Esophagus squamous epithelium (tissue), 5 donors: ENCODE measurements at regions not wholly inside any gene's neighbourhood (a gene's known extent, or its start where the extent isn't known, plus 50 kb on each side); places are given as distances from the start of the nearest gene placed in this dataset.

Experiments used
- DNase-seq: peaks from one replicate; lab custom pipeline; 2025; lab: John Stamatoyannopoulos, UW
- H3K27ac ChIP-seq, 4 donors: fragments of 200-600 bp; sonication (generic); one replicate each; pipeline ENCODE4 v1.5.1; 2016 to 2019; ENCODE audit warnings: mild to moderate bottlenecking in 1 of 4
- H3K27me3 ChIP-seq, 4 donors: fragments of 200-600 bp; sonication (generic); 1 replicate in 3 of 4; 2 replicates in 1 of 4; pipeline versions ENCODE4 v1.5.1 to v1.6.0; 2017 to 2021; ENCODE audit warnings: antibody characterized with exemption in 1 of 4
- H3K36me3 ChIP-seq, 3 donors: fragments of 200-600 bp; sonication (generic); one replicate each; pipeline ENCODE4 v1.5.1; 2016 to 2019
- H3K4me1 ChIP-seq, 3 donors: fragments of 200-600 bp; sonication (generic); one replicate each; pipeline ENCODE4 v1.5.1; 2017 to 2019
- H3K4me3 ChIP-seq, 4 donors: fragments of 200-600 bp; sonication (generic); 1 replicate in 3 of 4; 2 replicates in 1 of 4; pipeline ENCODE4 v1.5.1; 2016 to 2019; ENCODE audit warnings: mild to moderate bottlenecking in 2 of 4, moderate library complexity in 1 of 4
- H3K9me3 ChIP-seq, 3 donors: fragments of 200-600 bp; sonication (generic); one replicate each; pipeline ENCODE4 v1.5.1; 2016 to 2019
- CTCF ChIP-seq, 6 experiments: fragments of 450-650 bp in 4 of 6; fragments of 200-600 bp in 2 of 6; sonication (generic) in 2 of 6; IDR thresholded peaks; one replicate each; pipeline ENCODE4 v1.5.1; 2016 to 2019; ENCODE audit warnings: antibody characterized with exemption in 6 of 6, mild to moderate bottlenecking in 4 of 6, moderate library complexity in 4 of 6
- POLR2A ChIP-seq, 4 donors: fragments of 450-650 bp; IDR thresholded peaks; one replicate each; pipeline ENCODE4 v1.6.1; 2017; ENCODE audit warnings: antibody characterized with exemption in 4 of 4, mild to moderate bottlenecking in 4 of 4, moderate library complexity in 3 of 4
- WGBS, 2 donors: methylation state at CpG; one replicate each; pipeline ENCODE4 v1.1.5; 2018; 5-methylcytosine and 5-hydroxymethylcytosine counted together
- intact Hi-C: fragments of 100-400 bp; cut with DNase I; formaldehyde crosslinking; loops from one replicate; pipeline ENCODE4 v1.15.0; 2022
- donor health status: DM: yes; HTN: yes; CAD: no.

DNA sequence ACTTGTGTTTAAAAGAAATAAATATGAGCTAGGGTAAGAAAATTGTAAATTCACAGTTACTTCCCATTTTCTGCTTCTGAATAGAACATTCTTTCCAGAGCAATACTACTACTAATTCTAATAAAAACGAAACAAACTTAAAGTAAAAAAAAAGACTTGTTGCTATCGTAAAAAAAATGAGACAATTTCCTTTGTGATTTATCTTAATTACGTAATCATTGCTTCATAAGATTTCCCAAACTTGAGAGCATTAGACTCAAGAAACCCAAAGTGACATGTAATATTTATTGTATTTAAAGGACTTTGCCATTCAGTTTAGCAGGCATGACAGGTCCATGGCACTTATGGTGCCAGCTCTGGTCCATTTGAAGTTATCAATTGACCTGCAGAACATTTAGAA, 153.8 kb downstream of the AQP4 start:
- Histone ChIP-seq H3K27me3 (no peaks in the 10 kb centered on the region), H3K9me3 (no peaks in the 10 kb centered on the region), H3K36me3 (no peaks in the 10 kb centered on the region), H3K4me3 (no peak overlapping the region), H3K4me1 (no peaks in the 10 kb centered on the region), H3K27ac (no peak overlapping the region)
- intact Hi-C loops: no loop called here
- DNase-seq: no peak
- no peak for TF ChIP-seq POLR2A (IDR thresholded peaks at IDR 0.05)
- TF ChIP-seq CTCF (IDR thresholded peaks at IDR 0.05): no peak
- WGBS, 2 donors: 63% methylated on average over 3 of the region's 3 CpGs

- Histone ChIP-seq H3K4me3 (no peak overlapping the region), H3K36me3 (no peaks in the 10 kb centered on the region), H3K27me3 (no peaks in the 10 kb centered on the region), H3K4me1 (no peaks in the 10 kb centered on the region), H3K27ac (no peak overlapping the region), H3K9me3 (no peaks in the 10 kb centered on the region)
- intact Hi-C loops: no loop called here
- WGBS, 2 donors: 45 to 73% methylated on average over 4 of the region's 4 CpGs
- TF ChIP-seq POLR2A (IDR thresholded peaks at IDR 0.05) (no peak), CTCF (IDR thresholded peaks at IDR 0.05) (no peak)
- no peak for DNase-seq
Measured at GRCh38 chr18:26710470-26711096, 154.9 kb downstream of the AQP4 start.

DNA sequence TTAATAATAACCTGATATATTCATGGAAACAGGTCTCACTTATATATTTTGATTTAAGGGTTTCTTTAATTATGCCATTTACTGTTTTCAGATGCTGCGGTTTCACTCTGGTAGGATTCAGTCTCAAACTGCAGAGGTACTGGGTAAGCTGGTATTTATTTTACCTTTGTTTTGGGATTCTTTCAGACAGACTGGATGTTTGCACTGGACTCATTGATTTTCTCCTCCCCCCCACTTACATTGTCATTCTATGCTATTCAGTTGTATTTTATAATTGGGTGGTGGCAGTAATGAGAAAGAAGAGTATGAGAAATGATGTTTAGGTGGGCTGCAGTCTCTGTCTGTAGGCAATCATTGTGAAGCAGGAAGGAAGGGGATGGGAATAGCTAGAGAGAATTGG, 155.6 kb downstream of the AQP4 start:
- Histone ChIP-seq H3K27ac (no peak overlapping the region), H3K9me3 (no peaks in the 10 kb centered on the region), H3K27me3 (no peaks in the 10 kb centered on the region), H3K36me3 (no peaks in the 10 kb centered on the region), H3K4me3 (no peak overlapping the region), H3K4me1 (no peaks in the 10 kb centered on the region)
- DNase-seq: no peak
- intact Hi-C loops: no loop called here
- WGBS, 2 donors: 79 to 93% methylated on average over 1 of the region's 1 CpG
- TF ChIP-seq CTCF (IDR thresholded peaks at IDR 0.05) (no peak), POLR2A (IDR thresholded peaks at IDR 0.05) (no peak)

GRCh38 chr18:26708806-26709716, 156.4 kb downstream of the AQP4 start:
- intact Hi-C loops: no loop called here
- WGBS, 2 donors: 68 to 71% methylated on average over 7 of the region's 7 CpGs

More at GRCh38 chr18:26708806-26709716, 156.4 kb downstream of the AQP4 start:
- Histone ChIP-seq H3K36me3 (no peaks in the 10 kb centered on the region), H3K27me3 (no peaks in the 10 kb centered on the region), H3K4me1 (no peaks in the 10 kb centered on the region), H3K27ac (no peak overlapping the region), H3K4me3 (no peak overlapping the region), H3K9me3 (no peaks in the 10 kb centered on the region)
- TF ChIP-seq CTCF (IDR thresholded peaks at IDR 0.05) (no peak), POLR2A (IDR thresholded peaks at IDR 0.05) (no peak)
- DNase-seq: no peak
